AG10803 (cell line): ENCODE measurements at regions not wholly inside any gene's neighbourhood (a gene's known extent, or its start where the extent isn't known, plus 50 kb on each side); places are given as distances from the start of the nearest gene placed in this dataset.

Experiments used
- DNase-seq: peaks from one replicate; pipeline ENCODE4 v3.0.0; 2010; ENCODE audit warnings: low read depth
- H3K4me3 ChIP-seq: 2 replicates; pipeline ENCODE4 v1.5.1; 2011; ENCODE audit warnings: mild to moderate bottlenecking, low read length, control low read depth
- TF ChIP-seq, protein P1 (sequence below): conservative IDR thresholded peaks from 2 replicates; pipeline ENCODE4 v1.5.1; 2011; ENCODE audit warnings: mild to moderate bottlenecking, low read length, control low read depth, inconsistent platforms

DNA sequence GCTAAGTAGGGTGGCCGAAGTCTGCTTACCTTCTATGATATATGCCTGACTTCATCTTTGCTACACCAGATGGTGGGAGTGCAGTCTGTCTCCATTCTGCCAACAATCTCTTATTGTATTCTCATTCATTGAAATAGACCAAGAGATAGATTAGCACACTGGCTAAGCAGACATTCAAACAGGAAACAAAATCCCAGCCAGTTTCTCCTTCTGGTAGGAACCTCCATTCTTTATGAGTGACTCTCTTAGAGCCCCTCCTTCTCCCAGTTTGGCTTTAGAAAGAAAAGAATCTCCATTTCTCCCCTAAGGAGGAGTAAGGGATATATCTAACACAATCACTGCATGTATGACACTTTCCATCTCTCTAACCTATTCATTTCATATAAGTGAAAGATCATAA lies 118.9 kb upstream of the COL5A2 start:
- H3K4me3 ChIP-seq = no peak overlapping the region
- TF ChIP-seq, protein P1, sequence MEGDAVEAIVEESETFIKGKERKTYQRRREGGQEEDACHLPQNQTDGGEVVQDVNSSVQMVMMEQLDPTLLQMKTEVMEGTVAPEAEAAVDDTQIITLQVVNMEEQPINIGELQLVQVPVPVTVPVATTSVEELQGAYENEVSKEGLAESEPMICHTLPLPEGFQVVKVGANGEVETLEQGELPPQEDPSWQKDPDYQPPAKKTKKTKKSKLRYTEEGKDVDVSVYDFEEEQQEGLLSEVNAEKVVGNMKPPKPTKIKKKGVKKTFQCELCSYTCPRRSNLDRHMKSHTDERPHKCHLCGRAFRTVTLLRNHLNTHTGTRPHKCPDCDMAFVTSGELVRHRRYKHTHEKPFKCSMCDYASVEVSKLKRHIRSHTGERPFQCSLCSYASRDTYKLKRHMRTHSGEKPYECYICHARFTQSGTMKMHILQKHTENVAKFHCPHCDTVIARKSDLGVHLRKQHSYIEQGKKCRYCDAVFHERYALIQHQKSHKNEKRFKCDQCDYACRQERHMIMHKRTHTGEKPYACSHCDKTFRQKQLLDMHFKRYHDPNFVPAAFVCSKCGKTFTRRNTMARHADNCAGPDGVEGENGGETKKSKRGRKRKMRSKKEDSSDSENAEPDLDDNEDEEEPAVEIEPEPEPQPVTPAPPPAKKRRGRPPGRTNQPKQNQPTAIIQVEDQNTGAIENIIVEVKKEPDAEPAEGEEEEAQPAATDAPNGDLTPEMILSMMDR = no peak
- DNase-seq = peak; percentile 45

DNA sequence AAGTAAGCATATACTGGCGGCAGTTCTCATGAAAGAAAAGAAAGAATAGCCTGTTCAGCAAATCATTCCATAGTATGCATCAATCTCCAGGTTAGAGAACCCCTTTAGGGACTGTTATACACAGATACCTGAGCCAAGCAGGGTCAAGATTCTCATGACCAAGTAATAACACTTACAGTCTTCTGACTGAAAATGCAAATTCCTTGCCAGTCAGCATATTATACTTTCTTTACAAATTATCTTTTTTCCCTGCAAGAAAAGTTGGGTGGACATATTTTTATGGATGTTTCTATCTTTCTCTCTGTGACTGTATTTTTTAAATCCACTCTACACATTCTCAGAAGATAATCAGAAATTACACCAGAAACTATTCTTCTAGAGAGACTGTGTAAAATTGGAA lies 120.4 kb upstream of the COL5A2 start:
- TF ChIP-seq, protein P1 = no peak
- H3K4me3 ChIP-seq = no peak overlapping the region
- DNase-seq = no peak

DNA sequence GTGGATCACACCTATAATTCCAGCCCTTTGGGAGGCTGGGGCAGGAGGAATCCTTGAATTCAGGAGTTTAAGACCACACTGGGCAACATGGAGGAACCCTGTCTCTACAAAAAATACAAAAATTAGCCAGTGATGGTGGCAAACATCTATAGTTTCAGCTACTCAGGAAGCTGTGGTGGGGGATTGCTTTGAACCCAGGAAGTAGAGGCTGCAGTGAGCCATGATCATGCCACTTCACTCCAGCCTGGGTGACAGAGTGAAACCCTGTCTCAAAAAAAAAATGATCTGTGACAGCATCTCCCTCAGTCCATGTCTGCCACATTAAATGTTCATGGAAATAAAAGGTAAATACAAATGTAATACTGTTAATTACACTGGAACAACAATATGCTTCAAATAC lies 121.4 kb upstream of the COL5A2 start:
- H3K4me3 ChIP-seq = no peak overlapping the region
- no peak for DNase-seq
- TF ChIP-seq, protein P1 = no peak

DNA sequence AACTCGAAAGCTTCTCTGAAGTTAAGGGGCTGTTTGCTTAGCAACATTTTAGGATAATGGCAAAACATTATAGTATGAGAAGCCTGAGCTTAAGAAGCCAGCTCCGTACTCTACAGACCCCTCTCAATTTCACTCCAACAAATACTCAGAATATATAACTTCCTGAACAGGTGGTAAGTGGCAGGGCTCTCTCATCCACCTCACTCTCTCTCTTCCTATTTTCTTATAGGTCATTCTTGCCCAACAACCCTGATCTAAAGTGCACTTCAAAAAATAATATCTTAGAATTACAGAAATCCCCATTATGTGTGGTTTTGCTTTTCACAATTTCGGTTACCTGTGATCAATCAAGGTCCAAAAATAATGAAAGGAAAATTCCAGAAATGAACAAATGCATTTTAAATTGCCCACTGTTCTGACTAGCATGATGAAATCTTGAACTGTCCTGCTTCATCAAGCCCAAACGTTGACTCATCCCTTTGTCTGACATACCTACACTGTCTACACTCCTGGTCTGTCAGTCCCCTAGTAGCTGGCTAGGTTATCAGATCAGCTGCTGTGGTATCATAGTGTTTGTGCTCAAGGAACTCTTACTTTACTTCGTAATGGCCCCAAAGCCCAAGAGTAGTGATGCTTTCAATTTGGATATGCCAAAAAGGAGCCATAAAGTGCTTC lies 122.8 kb upstream of the COL5A2 start:
- TF ChIP-seq, protein P1 = no peak
- DNase-seq = peak; percentile 35
- H3K4me3 ChIP-seq = no peak overlapping the region

DNA sequence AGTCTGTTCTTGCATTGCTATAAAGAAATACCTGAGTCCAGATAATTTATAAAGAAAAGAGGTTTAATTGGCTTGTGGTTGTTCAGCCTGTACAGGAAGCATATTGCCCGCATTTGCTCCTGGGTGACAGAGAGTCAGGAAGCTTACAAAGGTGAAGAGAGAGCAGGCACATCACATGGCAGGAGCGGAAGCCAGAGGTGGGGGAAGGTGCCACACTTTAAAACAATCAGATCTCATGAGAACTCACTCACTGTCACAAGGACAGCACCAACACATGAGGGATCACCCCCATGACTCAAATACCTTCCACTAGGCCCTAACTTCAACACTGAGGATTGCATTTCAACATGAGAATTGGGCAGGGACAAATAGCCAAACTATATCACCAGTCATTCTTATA lies 124.8 kb upstream of the COL5A2 start:
- TF ChIP-seq, protein P1 = no peak
- DNase-seq = no peak
- no peak overlapping the region for H3K4me3 ChIP-seq

DNA sequence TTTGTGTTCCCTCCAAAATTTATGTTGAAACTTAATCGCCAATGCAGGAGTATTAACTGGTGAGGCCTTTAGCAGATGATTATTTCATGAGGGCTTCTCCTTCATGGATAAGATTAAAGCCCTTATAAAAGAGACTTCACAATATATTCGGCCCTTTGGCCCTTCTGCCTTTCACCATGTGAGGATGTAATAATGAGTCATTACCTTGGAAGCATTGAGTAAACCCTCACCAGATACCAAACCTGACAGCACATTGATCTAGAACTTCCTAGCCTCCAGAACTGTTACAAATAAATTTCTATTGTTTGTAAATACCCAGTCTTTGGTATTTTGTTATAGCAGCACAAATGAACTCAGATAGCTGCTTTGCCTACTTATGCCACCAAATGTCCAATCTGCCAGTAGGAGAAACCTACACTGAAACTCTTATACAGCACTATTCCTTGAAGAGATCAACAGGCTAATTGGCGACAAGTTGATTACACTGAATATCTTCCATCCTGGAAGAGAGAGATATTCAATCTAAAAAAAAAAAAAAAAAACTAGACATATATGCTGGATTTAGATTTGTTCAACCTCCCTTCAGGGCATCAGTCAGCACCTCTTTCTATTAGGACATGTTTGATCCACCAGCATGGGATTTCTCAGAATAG lies 125.9 kb upstream of the COL5A2 start:
- TF ChIP-seq, protein P1 = no peak
- DNase-seq = peak; percentile 53
- H3K4me3 ChIP-seq = no peak overlapping the region

DNA sequence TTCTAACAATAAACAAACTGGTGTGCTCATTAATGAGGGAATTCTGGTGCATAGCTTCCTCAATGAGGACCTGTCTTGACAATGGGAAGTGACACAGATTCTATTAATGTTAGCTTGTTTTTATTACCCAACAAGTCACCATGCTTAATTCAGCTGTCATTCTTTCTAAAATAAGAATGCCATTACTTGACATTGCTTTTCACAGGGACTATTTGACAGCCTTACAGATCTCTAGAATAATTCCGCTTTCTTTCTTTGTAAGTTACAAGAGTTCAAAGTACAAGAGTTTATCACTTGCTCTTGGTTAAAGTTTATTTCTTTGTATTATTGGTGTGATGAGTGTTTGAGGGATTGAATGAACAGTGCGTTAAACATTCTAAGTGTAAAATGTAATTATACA lies 127.0 kb upstream of the COL5A2 start:
- TF ChIP-seq, protein P1 = no peak
- no peak for DNase-seq
- no peak overlapping the region for H3K4me3 ChIP-seq
